Neuronal stem cell (in vitro differentiated cells): ENCODE measurements at regions not wholly inside any gene's neighbourhood (a gene's known extent, or its start where the extent isn't known, plus 50 kb on each side); places are given as distances from the start of the nearest gene placed in this dataset.

ENCODE experiments used
- DNase-seq: peaks from one replicate; pipeline ENCODE4 v3.0.0-alpha.2; 2013; ENCODE audit warnings: low spot score
- H2AFZ ChIP-seq: one replicate; pipeline ENCODE4 v1.6.1; 2013; ENCODE audit warnings: mild to moderate bottlenecking, low read length, inconsistent platforms
- H2AK5ac ChIP-seq: 2 replicates; pipeline ENCODE4 v1.6.1; 2013; ENCODE audit warnings: low read depth, mild to moderate bottlenecking, inconsistent platforms, low read length, moderate library complexity, mixed read lengths
- H2BK120ac ChIP-seq: 2 replicates; pipeline ENCODE4 v1.6.1; 2013; ENCODE audit warnings: low read depth, mild to moderate bottlenecking, inconsistent platforms, low read length, moderate library complexity, mixed read lengths
- H2BK12ac ChIP-seq: one replicate; pipeline ENCODE4 v1.6.1; 2013; ENCODE audit warnings: low read length, inconsistent platforms
- H2BK15ac ChIP-seq: 2 replicates; pipeline ENCODE4 v1.6.1; 2013; ENCODE audit warnings: mild to moderate bottlenecking, low read length, inconsistent platforms, mixed read lengths
- H2BK5ac ChIP-seq: one replicate; pipeline ENCODE4 v1.6.1; 2013; ENCODE audit warnings: inconsistent platforms, mild to moderate bottlenecking, low read length, moderate library complexity
- H3K14ac ChIP-seq: one replicate; pipeline ENCODE4 v1.6.1; 2013; ENCODE audit warnings: low read length, inconsistent platforms
- H3K18ac ChIP-seq: 2 replicates; pipeline ENCODE4 v1.6.1; 2013; ENCODE audit warnings: low read length, inconsistent platforms
- H3K23ac ChIP-seq: 2 replicates; pipeline ENCODE4 v1.6.1; 2013; ENCODE audit warnings: low read depth, mild to moderate bottlenecking, mixed read lengths, low read length, inconsistent platforms; ENCODE audit not compliant: poor library complexity
- H3K27ac ChIP-seq: replicated peaks from 3 replicates; pipeline ENCODE4 v1.5.1; 2013; ENCODE audit warnings: low read length, inconsistent platforms
- H3K27me3 ChIP-seq, 3 experiments: 2 replicates each; pipeline ENCODE4 v1.6.1; 2013; ENCODE audit warnings: low read length in 3 of 3, mild to moderate bottlenecking in 2 of 3, inconsistent platforms in 1 of 3, low read depth in 1 of 3, mixed read lengths in 1 of 3, moderate library complexity in 1 of 3; ENCODE audit not compliant: control insufficient read depth in 3 of 3, insufficient read depth in 3 of 3
- H3K36me3 ChIP-seq, 2 donors: replicated peaks in 1 of 2; 2 replicates each; pipeline ENCODE4 v1.6.1; 2013; ENCODE audit warnings: low read length in 2 of 2; ENCODE audit not compliant: control insufficient read depth in 2 of 2, insufficient read depth in 2 of 2
- H3K4ac ChIP-seq: 2 replicates; pipeline ENCODE4 v1.6.1; 2013; ENCODE audit warnings: inconsistent platforms, mild to moderate bottlenecking, low read length, moderate library complexity
- H3K4me1 ChIP-seq, 2 donors: 1 replicate in 1 of 2; 2 replicates in 1 of 2; pipeline ENCODE4 v1.6.1; 2013; ENCODE audit warnings: low read length in 2 of 2, low read depth in 1 of 2; ENCODE audit not compliant: control insufficient read depth in 2 of 2, insufficient read depth in 1 of 2
- H3K4me2 ChIP-seq: one replicate; pipeline ENCODE4 v1.6.1; 2013; ENCODE audit warnings: mild to moderate bottlenecking, low read length, inconsistent platforms; ENCODE audit not compliant: insufficient read depth, poor library complexity, severe bottlenecking
- H3K4me3 ChIP-seq, 2 donors: 2 replicates each; pipeline ENCODE4 v1.5.1; 2013; ENCODE audit warnings: low read length in 2 of 2, mild to moderate bottlenecking in 2 of 2, inconsistent platforms in 1 of 2, moderate library complexity in 1 of 2
- H3K79me1 ChIP-seq: one replicate; pipeline ENCODE4 v1.6.1; 2013; ENCODE audit warnings: low read depth, mild to moderate bottlenecking, inconsistent platforms, low read length, moderate library complexity
- H3K9ac ChIP-seq: one replicate; pipeline ENCODE4 v1.6.1; 2013; ENCODE audit warnings: mild to moderate bottlenecking, low read depth, low read length, inconsistent platforms; ENCODE audit not compliant: poor library complexity
- H3K9me3 ChIP-seq, 2 donors: replicated peaks in 1 of 2; 2 replicates each; pipeline versions ENCODE3 to v1.6.1; 2013; ENCODE audit warnings: low read length in 2 of 2, mild to moderate bottlenecking in 2 of 2, inconsistent platforms in 1 of 2, low read depth in 1 of 2, mixed read lengths in 1 of 2, moderate library complexity in 1 of 2; ENCODE audit not compliant: control insufficient read depth in 2 of 2, insufficient read depth in 1 of 2
- H4K8ac ChIP-seq: one replicate; pipeline ENCODE4 v1.6.1; 2013; ENCODE audit warnings: low read depth, mild to moderate bottlenecking, inconsistent platforms, low read length, moderate library complexity
- H4K91ac ChIP-seq: one replicate; pipeline ENCODE4 v1.6.1; 2013; ENCODE audit warnings: low read length, low read depth, mild to moderate bottlenecking, inconsistent platforms; ENCODE audit not compliant: poor library complexity
- WGBS, 2 donors: extraction: QIAGEN DNeasy Blood & Tissue Kit; methylation state at CpG; one replicate each; pipeline ENCODE4 v1.1.7; 2013; ENCODE audit warnings: missing lambda C conversion rate in 2 of 2, mixed read lengths in 1 of 2; ENCODE audit not compliant: insufficient read length in 2 of 2, insufficient replicate concordance in 1 of 2; ENCODE audit errors: extremely low coverage in 2 of 2; 5-methylcytosine and 5-hydroxymethylcytosine counted together

GRCh38 chr12:105907982-105908381 lies 230.8 kb downstream of the NUAK1 start:
- H3K27me3 ChIP-seq, result no peaks in the 10 kb centered on the region
- no peak overlapping the region for H4K8ac ChIP-seq
- H3K18ac ChIP-seq, result no peak overlapping the region
- H3K36me3 ChIP-seq, result no peaks in the 10 kb centered on the region
- no peak overlapping the region for H3K9ac ChIP-seq
- peaks cover 0 to 4% of the 10 kb centered on the region in 2 donors for H3K4me1 ChIP-seq
- H3K4me2 ChIP-seq, result no peak overlapping the region
- no peak overlapping the region for H3K4me3 ChIP-seq
- peaks cover 0 to 6% of the 10 kb centered on the region in 2 donors for H3K9me3 ChIP-seq
- no peak overlapping the region for H3K27ac ChIP-seq
- no peak overlapping the region for H2BK5ac ChIP-seq
- H2AK5ac ChIP-seq, result no peak overlapping the region
- no peaks in the 10 kb centered on the region for H3K79me1 ChIP-seq
- H2BK120ac ChIP-seq, result no peak overlapping the region
- WGBS, 2 donors, result no CpG with 5 or more reads among the region's 2 CpGs
- H3K23ac ChIP-seq, result no peak overlapping the region
- no peak for DNase-seq
- no peak overlapping the region for H2BK15ac ChIP-seq
- H3K14ac ChIP-seq, result no peak overlapping the region
- no peak overlapping the region for H3K4ac ChIP-seq
- no peak overlapping the region for H2BK12ac ChIP-seq
- no peak overlapping the region for H2AFZ ChIP-seq
- no peak overlapping the region for H4K91ac ChIP-seq

- H3K4me1 ChIP-seq, result peaks cover 0 to 4% of the 10 kb centered on the region in 2 donors
- no CpG with 5 or more reads among the region's 3 CpGs for WGBS, 2 donors
These were observed 228.7 kb downstream of the NUAK1 start for GRCh38 chr12:105910030-105910429.

GRCh38 chr12:105911966-105912365 lies 226.8 kb downstream of the NUAK1 start:
- H4K91ac ChIP-seq, result no peak overlapping the region
- no peak overlapping the region for H3K4me2 ChIP-seq
- no peak overlapping the region for H3K23ac ChIP-seq
- no peak overlapping the region for H2BK12ac ChIP-seq
- no peak overlapping the region for H3K27ac ChIP-seq
- no peak overlapping the region for H2AFZ ChIP-seq
- no peak overlapping the region for H3K14ac ChIP-seq
- no peak for DNase-seq
- H3K27me3 ChIP-seq, result no peaks in the 10 kb centered on the region
- H2AK5ac ChIP-seq, result no peak overlapping the region
- no peak overlapping the region for H3K4ac ChIP-seq
- H3K9ac ChIP-seq, result no peak overlapping the region
- no peak overlapping the region for H3K18ac ChIP-seq
- H3K9me3 ChIP-seq, result peaks cover 0 to 6% of the 10 kb centered on the region in 2 donors
- no peak overlapping the region for H3K4me3 ChIP-seq
- no peak overlapping the region for H4K8ac ChIP-seq
- no peak overlapping the region for H2BK5ac ChIP-seq
- H2BK15ac ChIP-seq, result no peak overlapping the region
- no peaks in the 10 kb centered on the region for H3K36me3 ChIP-seq
- H3K4me1 ChIP-seq, result no peaks in the 10 kb centered on the region
- no CpG with 5 or more reads among the region's 4 CpGs for WGBS, 2 donors
- no peaks in the 10 kb centered on the region for H3K79me1 ChIP-seq
- no peak overlapping the region for H2BK120ac ChIP-seq

More at GRCh38 chr12:105910030-105910429, 228.7 kb downstream of the NUAK1 start:
- Histone ChIP-seq H2BK5ac (no peak overlapping the region), H2BK15ac (no peak overlapping the region), H4K91ac (no peak overlapping the region), H3K9me3 (peaks cover 0 to 6% of the 10 kb centered on the region in 2 donors), H2AFZ (no peak overlapping the region), H3K36me3 (no peaks in the 10 kb centered on the region), H2AK5ac (no peak overlapping the region), H3K18ac (no peak overlapping the region), H3K23ac (no peak overlapping the region), H3K14ac (no peak overlapping the region), H3K27ac (no peak overlapping the region), H2BK120ac (no peak overlapping the region), H3K9ac (no peak overlapping the region), H2BK12ac (no peak overlapping the region), H3K4ac (no peak overlapping the region), H3K4me2 (no peak overlapping the region), H3K79me1 (no peaks in the 10 kb centered on the region), H3K4me3 (no peak overlapping the region), H3K27me3 (no peaks in the 10 kb centered on the region), H4K8ac (no peak overlapping the region)
- no peak for DNase-seq

DNA sequence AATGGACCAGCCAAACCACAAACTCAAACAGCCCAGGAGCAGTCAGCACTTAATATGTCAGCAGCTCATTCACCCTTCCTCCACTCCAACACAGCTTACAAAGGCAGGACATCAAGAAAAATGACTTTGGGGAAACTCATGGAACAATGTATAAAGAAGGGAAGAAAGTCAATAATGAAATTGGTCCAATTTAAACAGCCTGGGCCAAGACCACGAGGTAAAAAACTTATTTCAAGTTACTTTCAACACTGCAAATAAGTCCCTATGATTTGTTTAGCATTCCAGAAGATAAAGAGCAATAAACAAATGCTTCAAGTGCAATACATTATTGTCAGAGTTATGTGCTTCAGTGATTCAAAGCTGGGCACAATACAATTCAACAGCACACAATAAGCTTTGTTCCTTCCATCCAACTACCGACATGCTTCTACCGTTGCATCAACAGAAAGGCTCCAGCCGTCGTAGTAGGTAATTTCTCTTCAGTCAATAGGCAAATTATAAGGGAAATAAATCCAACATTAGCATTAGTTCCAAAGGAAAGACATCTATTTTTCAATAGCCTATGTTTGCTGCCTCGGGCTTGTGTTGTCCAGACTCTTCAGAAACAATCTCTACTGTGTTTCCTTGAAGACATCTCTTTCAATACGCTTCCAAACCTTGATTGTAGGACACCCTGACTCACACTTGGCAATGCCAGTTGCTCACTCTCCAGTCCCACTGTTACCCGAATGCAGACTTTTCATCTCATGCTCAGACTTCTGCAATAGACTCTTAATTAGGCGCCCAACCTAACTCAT lies 225.7 kb downstream of the NUAK1 start:
- Histone ChIP-seq H3K4ac (no peak overlapping the region), H3K36me3 (no peaks in the 10 kb centered on the region), H3K14ac (no peak overlapping the region), H4K8ac (no peak overlapping the region), H3K4me1 (no peaks in the 10 kb centered on the region), H2BK12ac (no peak overlapping the region), H2AK5ac (no peak overlapping the region), H3K9me3 (peaks cover 0 to 6% of the 10 kb centered on the region in 2 donors), H3K23ac (no peak overlapping the region), H3K27ac (no peak overlapping the region), H2BK5ac (no peak overlapping the region), H3K27me3 (no peaks in the 10 kb centered on the region), H4K91ac (no peak overlapping the region), H3K18ac (no peak overlapping the region), H2BK15ac (no peak overlapping the region), H2BK120ac (no peak overlapping the region), H3K79me1 (no peaks in the 10 kb centered on the region), H3K4me2 (no peak overlapping the region), H3K9ac (no peak overlapping the region), H2AFZ (no peak overlapping the region), H3K4me3 (no peak overlapping the region)
- DNase-seq, result no peak
- WGBS, 2 donors, result no CpG with 5 or more reads among the region's 9 CpGs
